K562 (cell line): ENCODE measurements at regions not wholly inside any gene's neighbourhood (a gene's known extent, or its start where the extent isn't known, plus 50 kb on each side); places are given as distances from the start of the nearest gene placed in this dataset.

Experiments
- ATAC-seq: fragments of 200-7000 bp; cut with Tn5 transposase; 3 replicates; pipeline ENCODE4 v1.9.1; 2020; ENCODE audit warnings: moderate library complexity
- BruUV-seq: library from RNA; stranded (reverse); fragments of 400-500 nt; replicated peaks from 2 replicates; lab custom pipeline; 2021; lab: Mats Ljungman, UMichigan
- CTCF ChIA-PET: fragments of 300-600 bp; formaldehyde crosslinking; extraction: SDS; loops from one replicate; lab custom pipeline; 2021; ENCODE audit warnings: low intra/inter-chr PET ratio; lab: Yijun Ruan, JAX
- POLR2A ChIA-PET: fragments of 300-600, 350-650 bp; sonication (Branson Sonifier 250); formaldehyde crosslinking; extraction: SDS; loops from one replicate; lab custom pipeline; 2021; ENCODE audit warnings: antibody characterized with exemption, inconsistent platforms; lab: Yijun Ruan, JAX
- DNase-seq, 4 experiments: peaks; one replicate each; pipeline versions ENCODE4 v3.0.0 to v3.0.0-alpha.2; 2011 to 2018; ENCODE audit warnings: low spot score in 3 of 4, mixed read lengths in 3 of 4; ENCODE audit errors: extremely low read depth in 1 of 4
- FAIRE-seq: peaks from 2 replicates; lab custom pipeline; 2011; peaks lifted over from hg19 to GRCh38; lab: Jason Lieb, UNC
- H2AFZ ChIP-seq: 2 replicates; pipeline ENCODE4 v1.6.0; 2011; ENCODE audit warnings: low read depth, low read length, control low read depth, inconsistent platforms
- H3K27ac ChIP-seq: fragments of 200-600 bp; 3 replicates; pipeline ENCODE4 v1.8.0; 2011; ENCODE audit warnings: low read depth, mild to moderate bottlenecking, control low read depth, inconsistent platforms, low read length, moderate library complexity, mixed read lengths; ENCODE audit errors: extremely low read depth
- H3K27me3 ChIP-seq, 2 experiments: fragments of 300-600 bp in 1 of 2; 2 replicates in 1 of 2; 3 replicates in 1 of 2; pipeline versions ENCODE4 v1.6.0 to v1.8.0; 2011; ENCODE audit warnings: inconsistent platforms in 2 of 2, low read length in 2 of 2, mild to moderate bottlenecking in 1 of 2, mixed read lengths in 1 of 2, moderate library complexity in 1 of 2; ENCODE audit not compliant: control insufficient read depth in 2 of 2, insufficient read depth in 2 of 2
- H3K36me3 ChIP-seq: fragments of 300-600 bp; 3 replicates; pipeline ENCODE4 v1.8.0; 2011; ENCODE audit warnings: mild to moderate bottlenecking, low read length, inconsistent platforms; ENCODE audit not compliant: control insufficient read depth, insufficient read depth
- H3K4me1 ChIP-seq, 2 experiments: fragments of 200-600 bp in 1 of 2; replicated peaks in 1 of 2; 2 replicates in 1 of 2; 3 replicates in 1 of 2; pipeline versions ENCODE4 v1.5.1 to v1.8.0; 2011; ENCODE audit warnings: inconsistent platforms in 2 of 2, low read length in 2 of 2, mild to moderate bottlenecking in 1 of 2, mixed read lengths in 1 of 2, moderate library complexity in 1 of 2; ENCODE audit not compliant: control insufficient read depth in 2 of 2, insufficient read depth in 2 of 2
- H3K4me2 ChIP-seq: 2 replicates; pipeline ENCODE4 v1.6.1; 2011; ENCODE audit warnings: low read length, control low read depth, inconsistent platforms, mixed read lengths; ENCODE audit not compliant: insufficient read depth
- H3K4me3 ChIP-seq: fragments of 200-600 bp; sonication (generic), shearing (Covaris generic); 2 replicates; pipeline ENCODE4 v1.5.1; 2016; ENCODE audit warnings: control low read depth, inconsistent platforms
- H3K79me2 ChIP-seq: fragments of 200-600 bp; 3 replicates; pipeline ENCODE4 v1.8.0; 2011; ENCODE audit warnings: low read length, inconsistent platforms; ENCODE audit not compliant: control insufficient read depth, insufficient read depth
- H3K9ac ChIP-seq, 2 experiments: 2 replicates each; pipeline versions ENCODE4 v1.6.0 to v1.6.1; 2011; ENCODE audit warnings: low read depth in 2 of 2, low read length in 2 of 2, control low read depth in 1 of 2, inconsistent platforms in 1 of 2, mild to moderate bottlenecking in 1 of 2, mixed read lengths in 1 of 2; ENCODE audit not compliant: insufficient read depth in 1 of 2
- H3K9me1 ChIP-seq: one replicate; pipeline ENCODE4 v1.6.0; 2011; ENCODE audit warnings: inconsistent platforms, mild to moderate bottlenecking, low read length, moderate library complexity; ENCODE audit not compliant: control insufficient read depth, insufficient read depth
- H3K9me3 ChIP-seq: replicated peaks from 2 replicates; pipeline ENCODE4 v1.5.1; 2011; ENCODE audit warnings: low read depth, low read length, inconsistent platforms; ENCODE audit not compliant: control insufficient read depth, insufficient read depth
- H4K20me1 ChIP-seq: replicated peaks from 2 replicates; pipeline ENCODE4 v1.6.1; 2011; ENCODE audit warnings: low read length, inconsistent platforms, mixed read lengths; ENCODE audit not compliant: control insufficient read depth, insufficient read depth
- HNRNPK ChIP-seq: fragments of 200-400 bp; formaldehyde crosslinking; IDR thresholded peaks from one replicate; pipeline ENCODE4 v1.6.1; 2018; ENCODE audit warnings: mild to moderate bottlenecking, low read depth, low read length; ENCODE audit not compliant: poor library complexity, severe bottlenecking
- MEF2D ChIP-seq: conservative IDR thresholded peaks from 2 replicates; pipeline ENCODE4 v1.6.1; 2016; ENCODE audit warnings: low read depth, missing genetic modification characterization, missing compliant biosample characterization
- NFE2 ChIP-seq: IDR thresholded peaks from 2 replicates; pipeline ENCODE4 v1.6.1; 2014; ENCODE audit warnings: antibody characterized with exemption, low read depth
- PHB ChIP-seq: fragments of 250-450 bp; sonication (Bioruptor Pico); IDR thresholded peaks from 2 replicates; pipeline ENCODE4 v1.5.0; 2021
- POLR3A ChIP-seq: IDR thresholded peaks from 2 replicates; pipeline ENCODE4 v1.6.1; 2011; ENCODE audit warnings: borderline replicate concordance, mild to moderate bottlenecking, moderate library complexity; ENCODE audit not compliant: insufficient read length, insufficient read depth; ENCODE audit errors: extremely low read depth
- RBBP5 ChIP-seq: fragments of 200-600 bp; sonication (generic); IDR thresholded peaks from 2 replicates; pipeline ENCODE4 v1.6.1; 2012; ENCODE audit warnings: borderline replicate concordance, mild to moderate bottlenecking, low read length, control low read depth, inconsistent platforms; ENCODE audit not compliant: insufficient read depth, poor library complexity, severe bottlenecking
- RBM39 ChIP-seq: fragments of 200-400 bp; formaldehyde crosslinking; optimal IDR thresholded peaks from 2 replicates; pipeline ENCODE3; 2018; ENCODE audit warnings: low read depth, low read length
- ZC3H8 ChIP-seq: fragments of 450-650 bp; IDR thresholded peaks from 2 replicates; pipeline ENCODE4 v1.6.1; 2017
- ZNF121 ChIP-seq: sonication (generic); formaldehyde crosslinking; conservative IDR thresholded peaks from 2 replicates; pipeline ENCODE4 v1.8.0; 2022; ENCODE audit warnings: missing genetic modification reagents
- ZNF224 ChIP-seq: sonication (generic); formaldehyde crosslinking; IDR thresholded peaks from 2 replicates; pipeline ENCODE4 v1.8.0; 2022; ENCODE audit warnings: mild to moderate bottlenecking, missing genetic modification reagents
- ZNF347 ChIP-seq: fragments of 450-650 bp; formaldehyde crosslinking; IDR thresholded peaks from 2 replicates; pipeline ENCODE4 v1.4.0; 2020; ENCODE audit warnings: low read depth, mild to moderate bottlenecking, moderate library complexity
- ZNF583 ChIP-seq: fragments of 250-450 bp; sonication (Bioruptor Pico); IDR thresholded peaks from 2 replicates; pipeline ENCODE4 v1.4.0; 2020
- in situ Hi-C: fragments of 300-500 bp; cut with MboI; formaldehyde crosslinking; loops from 4 replicates; pipeline ENCODE4 v1.15.0; 2018; ENCODE audit warnings: inconsistent platforms, mixed read lengths
- intact Hi-C: fragments of 100-400 bp; cut with micrococcal nuclease; formaldehyde crosslinking; loops from 2 replicates; pipeline ENCODE4 v1.14.2; 2022
- TF ChIP-seq, protein P1 (sequence below): fragments of 250-450 bp; sonication (Bioruptor Pico); IDR thresholded peaks from 2 replicates; pipeline ENCODE4 v1.9.0; 2021; ENCODE audit warnings: mild to moderate bottlenecking, inconsistent platforms
- TF ChIP-seq, protein P2 (sequence below): fragments of 250-450 bp; sonication (Bioruptor Pico); IDR thresholded peaks from 2 replicates; pipeline ENCODE4 v1.8.0; 2021; ENCODE audit warnings: moderate library complexity, mild to moderate bottlenecking, inconsistent platforms
- TF ChIP-seq, protein P3 (sequence below), 2 experiments: IDR thresholded peaks in 1 of 2; conservative IDR thresholded peaks in 1 of 2; 2 replicates each; pipeline ENCODE4 v1.6.1; 2016; ENCODE audit warnings: low read depth in 2 of 2, mild to moderate bottlenecking in 1 of 2, missing compliant biosample characterization in 1 of 2, missing genetic modification characterization in 1 of 2, moderate library complexity in 1 of 2

DNA sequence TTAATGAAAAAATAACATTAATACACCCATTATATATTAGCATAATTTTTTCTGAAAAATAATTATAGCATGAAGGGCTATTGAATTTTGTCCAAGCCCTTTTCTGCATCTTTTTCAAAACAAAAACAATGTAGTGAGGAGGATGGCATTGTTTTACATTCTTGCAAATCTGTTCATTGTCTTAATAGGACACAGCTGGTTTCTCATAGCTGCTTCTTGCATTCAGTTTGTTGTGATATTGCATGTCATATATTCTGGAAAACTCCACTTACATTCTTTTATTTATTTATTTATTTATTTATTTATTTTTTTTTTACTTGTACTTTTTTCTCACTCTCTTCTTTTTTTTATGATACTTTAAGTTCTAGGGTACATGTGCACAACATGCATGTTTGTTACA is 107.4 kb downstream of the NR1D2 start:
- H3K27me3 ChIP-seq = no peaks in the 10 kb centered on the region
- TF ChIP-seq MEF2D (tag) = no peak
- no peak for TF ChIP-seq PHB (CRISPR knock-in tag)
- TF ChIP-seq RBBP5 = no peak
- TF ChIP-seq RBM39 = no peak
- no peak for TF ChIP-seq ZNF224 (CRISPR knock-in tag)
- TF ChIP-seq, protein P1, sequence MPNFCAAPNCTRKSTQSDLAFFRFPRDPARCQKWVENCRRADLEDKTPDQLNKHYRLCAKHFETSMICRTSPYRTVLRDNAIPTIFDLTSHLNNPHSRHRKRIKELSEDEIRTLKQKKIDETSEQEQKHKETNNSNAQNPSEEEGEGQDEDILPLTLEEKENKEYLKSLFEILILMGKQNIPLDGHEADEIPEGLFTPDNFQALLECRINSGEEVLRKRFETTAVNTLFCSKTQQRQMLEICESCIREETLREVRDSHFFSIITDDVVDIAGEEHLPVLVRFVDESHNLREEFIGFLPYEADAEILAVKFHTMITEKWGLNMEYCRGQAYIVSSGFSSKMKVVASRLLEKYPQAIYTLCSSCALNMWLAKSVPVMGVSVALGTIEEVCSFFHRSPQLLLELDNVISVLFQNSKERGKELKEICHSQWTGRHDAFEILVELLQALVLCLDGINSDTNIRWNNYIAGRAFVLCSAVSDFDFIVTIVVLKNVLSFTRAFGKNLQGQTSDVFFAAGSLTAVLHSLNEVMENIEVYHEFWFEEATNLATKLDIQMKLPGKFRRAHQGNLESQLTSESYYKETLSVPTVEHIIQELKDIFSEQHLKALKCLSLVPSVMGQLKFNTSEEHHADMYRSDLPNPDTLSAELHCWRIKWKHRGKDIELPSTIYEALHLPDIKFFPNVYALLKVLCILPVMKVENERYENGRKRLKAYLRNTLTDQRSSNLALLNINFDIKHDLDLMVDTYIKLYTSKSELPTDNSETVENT (CRISPR knock-in tag) = no peak
- TF ChIP-seq ZC3H8 = no peak
- no peak for TF ChIP-seq HNRNPK
- TF ChIP-seq ZNF347 (CRISPR knock-in tag) = no peak
- TF ChIP-seq, protein P2, sequence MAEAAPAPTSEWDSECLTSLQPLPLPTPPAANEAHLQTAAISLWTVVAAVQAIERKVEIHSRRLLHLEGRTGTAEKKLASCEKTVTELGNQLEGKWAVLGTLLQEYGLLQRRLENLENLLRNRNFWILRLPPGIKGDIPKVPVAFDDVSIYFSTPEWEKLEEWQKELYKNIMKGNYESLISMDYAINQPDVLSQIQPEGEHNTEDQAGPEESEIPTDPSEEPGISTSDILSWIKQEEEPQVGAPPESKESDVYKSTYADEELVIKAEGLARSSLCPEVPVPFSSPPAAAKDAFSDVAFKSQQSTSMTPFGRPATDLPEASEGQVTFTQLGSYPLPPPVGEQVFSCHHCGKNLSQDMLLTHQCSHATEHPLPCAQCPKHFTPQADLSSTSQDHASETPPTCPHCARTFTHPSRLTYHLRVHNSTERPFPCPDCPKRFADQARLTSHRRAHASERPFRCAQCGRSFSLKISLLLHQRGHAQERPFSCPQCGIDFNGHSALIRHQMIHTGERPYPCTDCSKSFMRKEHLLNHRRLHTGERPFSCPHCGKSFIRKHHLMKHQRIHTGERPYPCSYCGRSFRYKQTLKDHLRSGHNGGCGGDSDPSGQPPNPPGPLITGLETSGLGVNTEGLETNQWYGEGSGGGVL (CRISPR knock-in tag) = no peak
- TF ChIP-seq ZNF583 = no peak
- TF ChIP-seq NFE2 = no peak
- TF ChIP-seq, protein P3, sequence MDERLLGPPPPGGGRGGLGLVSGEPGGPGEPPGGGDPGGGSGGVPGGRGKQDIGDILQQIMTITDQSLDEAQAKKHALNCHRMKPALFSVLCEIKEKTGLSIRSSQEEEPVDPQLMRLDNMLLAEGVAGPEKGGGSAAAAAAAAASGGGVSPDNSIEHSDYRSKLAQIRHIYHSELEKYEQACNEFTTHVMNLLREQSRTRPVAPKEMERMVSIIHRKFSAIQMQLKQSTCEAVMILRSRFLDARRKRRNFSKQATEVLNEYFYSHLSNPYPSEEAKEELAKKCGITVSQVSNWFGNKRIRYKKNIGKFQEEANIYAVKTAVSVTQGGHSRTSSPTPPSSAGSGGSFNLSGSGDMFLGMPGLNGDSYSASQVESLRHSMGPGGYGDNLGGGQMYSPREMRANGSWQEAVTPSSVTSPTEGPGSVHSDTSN (CRISPR knock-in tag; IDR thresholded peaks at IDR 0.05; ENCODE audit: low read depth) = no peak
- TF ChIP-seq, protein P3 (tag; conservative IDR thresholded peaks at IDR 0.05; ENCODE audit: low read depth) = no peak
- TF ChIP-seq POLR3A = no peak
- no peak for TF ChIP-seq ZNF121 (CRISPR knock-in tag)
- POLR2A ChIA-PET = interaction anchor here (0.6 kb wide), 1 partner anchor 136 kb away, joined by 3 read pairs; the partner anchor contains the start of genes NKIRAS1 and RPL15
- CTCF ChIA-PET = no interaction called here
- BruUV-seq = no TSS peak
- DNase-seq (no peak), ATAC-seq (no peak), FAIRE-seq (no peak)
- intact Hi-C loops (no loop called here), in situ Hi-C loops (no loop called here)
- H3K4me3 ChIP-seq = no peak overlapping the region
- H2AFZ ChIP-seq = no peak overlapping the region
- no peaks in the 10 kb centered on the region for H3K36me3 ChIP-seq
- H3K4me1 ChIP-seq = no peaks in the 10 kb centered on the region
- no peaks in the 10 kb centered on the region for H3K79me2 ChIP-seq
- no peak overlapping the region for H3K27ac ChIP-seq
- no peaks in the 10 kb centered on the region for H4K20me1 ChIP-seq
- no peak overlapping the region for H3K9ac ChIP-seq
- no peaks in the 10 kb centered on the region for H3K9me3 ChIP-seq
- H3K4me2 ChIP-seq = no peak overlapping the region
- no peaks in the 10 kb centered on the region for H3K9me1 ChIP-seq
